HG03520 (cell line): ENCODE measurements at regions not wholly inside any gene's neighbourhood (a gene's known extent, or its start where the extent isn't known, plus 50 kb on each side); places are given as distances from the start of the nearest gene placed in this dataset.

ENCODE experiments used
- ATAC-seq: cut with Tn5 transposase; IDR thresholded peaks from one replicate; pipeline ENCODE4 v1.9.1; 2021; ENCODE audit warnings: mild to moderate bottlenecking, moderate library complexity; ENCODE audit not compliant: unreplicated experiment

- ATAC-seq, result no peak
Measured at GRCh38 chr9:8262625-8263622, 463.3 kb upstream of the DMAC1 start.

- ATAC-seq, result no peak
Measured at GRCh38 chr9:8261737-8262136, 462.2 kb upstream of the DMAC1 start.

GRCh38 chr9:8259028-8259427 lies 459.4 kb upstream of the DMAC1 start:
- no peak for ATAC-seq

DNA sequence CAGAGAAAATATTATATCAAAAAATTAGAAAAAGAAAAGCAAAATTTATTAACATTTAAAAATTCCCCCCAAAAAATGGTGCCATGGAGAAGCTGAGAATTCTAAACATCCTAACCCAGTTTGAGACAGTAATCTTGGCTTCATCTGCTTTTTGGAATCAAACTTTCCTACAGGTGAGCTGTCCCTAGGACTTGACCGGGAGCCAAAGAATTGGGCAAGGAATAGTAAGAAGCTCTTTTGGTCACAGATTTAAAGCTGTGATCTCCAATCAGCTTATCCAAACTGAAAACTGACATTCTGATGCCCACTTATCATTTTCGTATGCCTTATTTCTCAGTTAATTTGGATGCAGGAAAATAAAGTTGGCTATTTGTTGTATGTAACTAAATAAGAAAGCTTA lies 457.3 kb upstream of the DMAC1 start:
- ATAC-seq, result no peak

GRCh38 chr9:8255850-8256249 lies 456.3 kb upstream of the DMAC1 start:
- no peak for ATAC-seq

GRCh38 chr9:8254541-8254940 lies 455.0 kb upstream of the DMAC1 start:
- no peak for ATAC-seq

GRCh38 chr9:8252445-8252844 lies 452.9 kb upstream of the DMAC1 start:
- no peak for ATAC-seq

DNA sequence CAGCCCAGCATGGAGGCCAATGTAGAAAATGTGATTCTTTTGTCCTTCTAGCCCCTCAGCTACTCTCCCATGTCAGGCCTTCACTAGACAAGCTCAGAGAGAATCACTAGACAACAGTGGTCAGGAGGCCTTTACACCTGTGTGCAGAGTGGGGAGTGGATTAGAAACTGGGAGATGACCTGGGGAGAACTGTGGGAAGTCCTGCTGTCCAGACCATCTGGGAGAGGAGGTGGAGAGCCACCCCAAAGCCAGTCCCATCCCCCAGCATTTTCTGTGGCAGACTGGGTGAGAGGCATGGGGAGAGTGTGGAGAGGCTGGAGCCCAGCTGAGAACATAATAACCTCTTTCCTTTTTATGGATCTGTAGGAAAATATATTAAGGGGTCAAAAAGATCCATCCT lies 452.0 kb upstream of the DMAC1 start:
- ATAC-seq, result no peak

DNA sequence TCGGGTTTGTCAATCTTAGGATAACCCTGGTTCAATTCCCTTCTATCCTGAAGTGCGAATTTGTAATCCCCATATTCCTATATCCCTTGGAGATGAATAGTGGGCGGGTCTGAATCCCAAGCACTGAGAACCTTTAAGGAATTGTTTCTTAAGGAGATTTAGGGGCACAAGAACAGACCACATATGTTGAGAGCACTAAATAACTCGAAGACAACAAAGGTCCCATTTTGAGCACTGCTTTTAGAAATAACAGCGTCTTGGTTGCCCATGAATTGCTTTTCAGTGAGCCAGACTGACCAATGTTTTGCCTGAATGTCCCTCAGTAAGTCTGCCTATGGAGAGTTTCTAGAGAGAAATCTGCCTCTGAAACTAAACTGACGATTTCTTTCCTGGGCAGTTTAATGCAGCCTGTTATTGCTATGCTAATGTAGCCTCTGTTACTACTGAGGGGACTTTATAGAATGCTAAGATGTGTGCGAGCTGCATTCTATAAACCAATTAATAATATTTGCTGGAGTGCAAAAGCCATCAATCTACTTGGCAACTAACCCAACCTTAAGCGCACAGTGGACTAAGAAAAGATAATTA lies 445.0 kb upstream of the DMAC1 start:
- no peak for ATAC-seq

- ATAC-seq, result no peak
Measured at GRCh38 chr9:8241201-8241600, 441.6 kb upstream of the DMAC1 start.

- ATAC-seq, result no peak
Measured at GRCh38 chr9:8237096-8237495, 437.5 kb upstream of the DMAC1 start.

DNA sequence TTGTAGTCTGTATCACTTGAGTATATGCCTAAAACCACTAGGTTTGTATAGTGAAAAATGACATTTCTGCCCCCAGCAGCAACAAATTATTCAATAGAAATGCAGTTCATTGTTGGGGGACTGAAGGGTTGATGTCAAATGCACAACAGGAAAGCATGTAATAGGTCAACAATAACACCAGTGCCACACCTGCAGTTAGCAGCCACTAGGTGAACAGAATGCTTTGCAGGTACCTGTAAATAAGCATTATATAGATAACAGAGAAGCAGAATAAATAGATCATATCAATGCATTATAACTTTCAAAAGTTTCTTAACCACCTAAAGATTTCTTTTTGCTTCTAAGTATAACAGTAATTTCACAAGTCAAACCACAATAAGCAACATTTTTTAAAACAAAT lies 435.9 kb upstream of the DMAC1 start:
- ATAC-seq, result no peak

GRCh38 chr9:8234316-8234715 lies 434.7 kb upstream of the DMAC1 start:
- no peak for ATAC-seq

- no peak for ATAC-seq
Measured at GRCh38 chr9:8232726-8233125, 433.1 kb upstream of the DMAC1 start.

DNA sequence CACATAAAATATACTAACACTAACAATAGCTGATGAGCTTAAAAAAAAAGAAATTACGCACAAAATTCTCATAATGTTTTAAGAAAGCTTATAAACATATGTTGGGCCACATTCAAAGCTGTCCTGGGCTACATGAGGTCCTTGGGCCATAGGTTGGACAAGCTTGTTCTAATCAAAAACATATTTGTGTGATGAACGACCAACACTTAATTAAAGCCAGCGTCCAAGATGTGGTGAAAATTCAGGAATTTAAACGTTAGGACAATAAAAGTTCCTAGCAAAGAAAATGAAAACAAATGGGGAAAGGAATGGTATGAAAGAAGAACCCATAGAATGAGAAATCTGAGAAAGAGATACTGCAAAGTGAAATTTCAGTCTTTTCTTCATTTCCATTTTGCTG lies 429.6 kb upstream of the DMAC1 start:
- ATAC-seq, result no peak

GRCh38 chr9:8224381-8224801 lies 424.8 kb upstream of the DMAC1 start:
- no peak for ATAC-seq

DNA sequence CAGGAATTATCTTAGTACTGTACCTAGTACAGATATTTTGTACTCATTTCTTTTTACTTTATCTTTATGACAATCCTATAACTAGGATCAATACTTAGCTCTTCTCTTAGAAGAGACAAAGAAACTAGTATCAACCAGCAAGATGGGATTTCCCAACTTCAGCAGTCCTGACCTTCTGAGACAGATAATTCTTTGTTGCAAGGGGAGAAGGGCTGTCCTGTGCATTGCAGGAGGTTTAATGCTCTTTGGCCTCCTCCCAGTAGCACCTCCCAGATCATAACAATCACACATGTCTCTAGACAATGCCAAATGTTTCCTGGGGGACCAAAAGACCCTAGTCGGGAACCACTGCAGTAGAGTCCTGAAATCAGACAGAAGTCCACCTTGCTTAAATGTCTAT lies 424.3 kb upstream of the DMAC1 start:
- no peak for ATAC-seq

DNA sequence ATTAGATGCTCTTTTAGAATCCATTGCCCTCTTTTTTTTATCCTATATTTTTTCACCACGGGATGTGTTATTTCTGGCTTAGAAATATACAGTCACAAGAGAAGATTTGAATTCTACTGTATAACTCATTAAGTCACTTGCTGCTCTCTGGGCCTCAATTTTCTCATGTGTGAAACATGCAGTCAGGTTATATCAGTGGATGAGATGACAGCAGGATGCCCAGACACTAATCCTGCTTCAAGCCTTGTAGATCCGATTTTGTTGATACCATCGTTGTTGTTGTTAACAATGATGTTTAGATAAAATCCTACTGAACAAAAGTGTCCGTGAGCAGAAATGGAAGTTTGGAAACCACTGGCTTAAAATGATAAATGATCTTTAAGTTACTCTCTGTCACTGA lies 421.9 kb upstream of the DMAC1 start:
- no peak for ATAC-seq

- no peak for ATAC-seq
Measured at GRCh38 chr9:8208465-8208864, 408.9 kb upstream of the DMAC1 start.

DNA sequence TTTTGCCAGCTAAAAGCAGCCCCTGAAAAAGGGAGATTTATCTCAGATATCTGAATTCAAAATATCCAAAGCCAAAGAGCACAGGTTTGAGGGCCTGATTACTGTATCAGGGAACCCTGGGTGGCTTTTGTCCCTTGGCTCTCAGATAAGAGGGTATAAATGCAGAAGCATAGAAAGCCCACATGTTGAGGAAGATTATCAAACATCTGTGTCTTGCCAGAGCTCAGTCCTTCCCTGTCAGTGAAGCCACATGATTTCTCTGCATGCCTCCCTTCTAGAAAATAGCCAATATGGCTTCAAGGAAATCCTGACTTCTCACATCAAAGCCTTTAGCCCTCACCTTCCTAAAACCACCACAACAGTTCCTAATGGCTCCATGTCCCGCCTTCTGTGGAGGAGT lies 408.0 kb upstream of the DMAC1 start:
- ATAC-seq, result no peak

DNA sequence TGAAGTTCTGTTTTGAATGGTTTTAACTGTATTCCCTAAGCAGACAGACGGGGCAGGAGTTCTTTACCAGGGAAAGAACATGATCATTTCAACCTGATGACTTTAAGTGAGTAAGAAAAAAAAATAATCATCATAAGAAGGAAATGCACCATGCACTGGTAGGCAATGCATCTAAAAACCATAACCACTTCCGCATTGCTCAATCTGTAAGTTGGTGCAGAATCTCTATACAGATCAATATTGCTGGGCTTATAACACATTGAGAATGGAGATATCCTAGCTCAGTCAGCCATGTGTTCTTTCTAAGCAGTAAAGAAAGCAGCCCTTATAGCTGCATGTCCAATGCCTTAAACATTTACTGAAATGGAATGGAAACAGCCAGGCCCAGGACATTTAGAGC lies 407.1 kb upstream of the DMAC1 start:
- no peak for ATAC-seq

- no peak for ATAC-seq
Measured at GRCh38 chr9:8205576-8205975, 406.0 kb upstream of the DMAC1 start.
